Left cardiac atrium (tissue), 4 donors: ENCODE measurements at regions not wholly inside any gene's neighbourhood (a gene's known extent, or its start where the extent isn't known, plus 50 kb on each side); places are given as distances from the start of the nearest gene placed in this dataset.

Source experiments
- ATAC-seq, 2 donors: fragments of 200-7000 bp; cut with Tn5 transposase; one replicate each; pipeline ENCODE4 v1.9.1; 2020; ENCODE audit warnings: mild to moderate bottlenecking in 2 of 2, moderate library complexity in 2 of 2
- DNase-seq: peaks from one replicate; pipeline ENCODE4 v3.0.0-alpha.2; 2020
- intact Hi-C, 2 donors: fragments of 100-400 bp; cut with DNase I; formaldehyde crosslinking; loops; one replicate each; pipeline versions ENCODE4 v1.14.1 to v1.15.1; 2022 to 2023
- donor health status: DM: no; HTN: yes; CAD: no.
- donor health status: DM: no; HTN: yes; CAD: no; lungs with severe emphysema.
- donor health status: DM: yes; HTN: yes; CAD: no.
- donor health status: Dilated cardiomyopathy.

DNA sequence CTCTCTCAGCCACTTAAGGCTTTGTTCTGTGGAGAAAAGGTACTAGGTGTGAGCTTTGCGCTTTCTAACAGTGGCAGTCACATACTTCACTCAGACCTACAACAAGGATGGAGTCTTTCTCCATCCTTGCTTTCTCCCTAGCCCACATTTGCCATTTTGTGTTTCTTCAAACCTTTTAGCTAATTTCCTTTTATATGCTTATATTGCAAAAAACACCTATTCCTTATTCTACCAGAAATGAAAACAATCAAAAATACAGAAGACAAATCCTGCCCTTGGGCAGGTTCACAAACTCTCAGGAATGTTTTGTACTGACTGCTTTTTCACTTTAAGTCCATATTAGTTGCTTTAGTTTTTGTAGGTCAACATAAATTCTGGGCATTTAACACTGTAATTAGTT, 914.2 kb downstream of the SQOR start:
- intact Hi-C loops, result no loop called here
- DNase-seq, result no peak
- no peak for ATAC-seq

DNA sequence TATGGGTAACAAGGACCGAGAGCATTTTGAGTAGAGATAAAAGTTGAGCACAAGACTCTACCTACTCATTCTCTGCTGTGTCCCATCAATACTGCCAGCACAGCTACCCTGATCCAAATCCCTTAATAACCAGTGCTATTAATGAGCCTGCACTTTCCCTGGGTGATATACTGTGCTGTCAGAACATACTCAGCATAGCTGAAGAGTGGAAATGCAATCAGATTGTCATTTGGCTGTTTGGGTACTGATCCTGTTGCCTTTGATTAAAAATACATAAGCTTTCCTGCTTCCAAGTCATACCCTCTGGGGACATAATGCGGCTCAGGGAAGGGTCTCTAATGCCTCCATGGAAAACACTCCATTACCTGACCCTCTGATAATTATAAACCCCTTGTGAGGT, 917.5 kb downstream of the SQOR start:
- DNase-seq (no peak), ATAC-seq (no peak)
- intact Hi-C loops, result no loop called here

DNA sequence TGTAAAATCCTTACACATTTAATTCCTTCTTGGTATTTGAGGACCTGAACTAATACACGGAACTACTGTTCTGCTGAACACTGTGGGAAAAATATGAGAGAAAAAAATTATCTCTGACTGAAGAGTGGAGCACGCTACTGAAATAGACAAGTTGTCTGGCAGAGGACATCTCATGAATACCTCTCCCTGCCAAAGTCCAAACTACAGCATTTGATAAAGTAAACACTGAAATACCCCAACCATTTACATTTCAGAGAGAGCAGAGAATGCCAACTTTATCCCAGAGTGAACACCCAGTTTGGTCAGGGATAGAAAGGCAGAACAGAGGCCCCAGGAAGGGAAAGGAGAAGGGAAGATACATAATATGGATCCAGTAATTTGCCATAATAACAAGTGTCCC, 920.7 kb downstream of the SQOR start:
- DNase-seq (no peak), ATAC-seq (no peak)
- intact Hi-C loops, result no loop called here

DNA sequence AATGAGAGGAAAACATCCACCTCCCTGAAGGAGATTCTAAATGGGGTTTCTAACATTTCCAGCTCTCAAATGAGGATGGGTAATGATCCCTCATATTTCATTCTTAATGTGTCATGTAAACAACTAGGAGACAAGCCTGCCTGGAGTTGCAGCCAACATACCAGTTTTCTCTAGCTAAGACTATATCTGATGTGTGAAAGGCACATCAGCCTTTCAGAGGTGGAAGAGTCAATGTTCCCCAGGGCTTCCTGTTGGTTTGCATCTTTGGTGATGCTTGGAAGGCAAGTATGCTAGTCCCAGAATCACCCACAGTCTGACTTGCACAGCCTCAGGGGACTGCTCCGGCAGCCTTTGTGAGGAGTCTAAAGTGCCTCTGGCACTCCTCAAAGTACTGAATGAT, 921.2 kb downstream of the SQOR start:
- DNase-seq (no peak), ATAC-seq (no peak)
- intact Hi-C loops, result no loop called here

DNA sequence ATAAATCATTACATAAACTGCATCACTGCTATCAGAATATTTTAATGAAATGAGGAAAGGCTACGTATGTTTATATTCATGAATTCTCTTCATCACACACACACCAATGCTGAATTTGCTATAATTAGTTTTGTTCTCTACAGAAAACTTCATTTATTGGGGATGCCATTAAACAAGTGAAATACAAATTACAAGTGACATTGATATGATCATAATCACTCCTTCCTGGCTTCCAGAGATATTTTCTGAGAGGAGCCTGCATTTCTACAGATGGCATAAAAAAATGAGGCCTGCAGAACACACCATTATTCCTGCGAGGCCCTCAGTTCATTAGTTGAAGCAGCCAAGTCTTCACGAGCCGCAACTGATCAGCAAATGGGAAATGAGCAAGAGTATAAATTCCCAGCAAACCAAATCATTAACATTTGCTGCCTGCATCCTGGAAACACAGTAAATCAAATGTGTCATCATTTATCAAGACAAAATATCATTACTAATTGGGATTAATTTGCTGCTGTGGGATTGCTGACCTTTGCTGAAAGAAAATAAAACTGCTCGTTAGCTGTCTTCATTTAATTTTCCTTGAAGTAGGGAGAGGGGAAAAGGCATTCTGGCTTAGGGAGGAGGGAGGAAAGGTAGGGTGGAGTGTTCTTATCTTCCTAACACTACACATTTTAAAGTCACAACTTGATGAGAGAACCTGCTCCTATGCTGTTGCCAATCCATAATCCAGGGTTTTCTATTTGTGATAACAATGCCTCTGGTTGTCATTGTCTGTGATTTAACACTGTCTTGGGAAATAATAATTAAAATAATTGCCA, 921.9 kb downstream of the SQOR start:
- DNase-seq (no peak), ATAC-seq (no peak)
- intact Hi-C loops, result no loop called here

DNA sequence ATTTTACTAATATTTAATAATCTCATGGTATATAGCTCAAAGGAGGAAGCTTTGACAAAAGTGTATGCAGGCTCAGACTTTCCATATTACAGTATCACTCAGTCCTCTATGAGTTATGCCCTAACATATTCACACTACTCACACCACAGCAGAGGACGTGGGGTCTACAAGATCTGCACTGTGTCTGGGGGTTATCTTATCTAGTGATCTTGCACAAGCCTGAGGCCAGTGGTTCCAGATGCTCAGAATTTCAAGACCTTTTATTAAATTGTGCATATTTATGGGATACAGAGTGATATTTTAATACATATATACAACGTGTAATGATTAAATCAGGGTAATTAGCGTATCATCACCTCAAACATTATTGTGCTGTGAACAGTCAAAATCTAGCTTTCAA, 933.1 kb downstream of the SQOR start:
- DNase-seq, result no peak
- no peak for ATAC-seq
- intact Hi-C loops, result no loop called here

DNA sequence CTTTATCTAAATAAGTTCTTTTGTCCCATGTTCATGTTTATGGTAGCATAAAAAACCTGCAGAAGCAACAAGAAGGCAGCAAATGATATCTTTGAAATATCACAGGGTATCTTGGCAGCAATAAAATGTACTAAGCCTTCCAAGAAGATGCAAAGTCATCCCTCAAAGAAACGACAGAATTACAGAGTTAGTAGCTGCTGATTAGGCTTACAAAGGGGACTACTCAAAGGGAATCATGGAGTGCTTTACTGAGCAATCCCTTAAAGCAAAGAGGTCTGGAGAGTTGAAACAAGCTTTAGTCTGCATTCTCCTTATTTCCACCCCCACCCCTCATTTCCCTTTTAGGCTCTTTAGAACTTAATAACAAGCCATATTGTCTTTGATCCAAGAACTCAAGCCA, 935.0 kb downstream of the SQOR start:
- no peak for ATAC-seq
- no peak for DNase-seq
- intact Hi-C loops, result no loop called here

DNA sequence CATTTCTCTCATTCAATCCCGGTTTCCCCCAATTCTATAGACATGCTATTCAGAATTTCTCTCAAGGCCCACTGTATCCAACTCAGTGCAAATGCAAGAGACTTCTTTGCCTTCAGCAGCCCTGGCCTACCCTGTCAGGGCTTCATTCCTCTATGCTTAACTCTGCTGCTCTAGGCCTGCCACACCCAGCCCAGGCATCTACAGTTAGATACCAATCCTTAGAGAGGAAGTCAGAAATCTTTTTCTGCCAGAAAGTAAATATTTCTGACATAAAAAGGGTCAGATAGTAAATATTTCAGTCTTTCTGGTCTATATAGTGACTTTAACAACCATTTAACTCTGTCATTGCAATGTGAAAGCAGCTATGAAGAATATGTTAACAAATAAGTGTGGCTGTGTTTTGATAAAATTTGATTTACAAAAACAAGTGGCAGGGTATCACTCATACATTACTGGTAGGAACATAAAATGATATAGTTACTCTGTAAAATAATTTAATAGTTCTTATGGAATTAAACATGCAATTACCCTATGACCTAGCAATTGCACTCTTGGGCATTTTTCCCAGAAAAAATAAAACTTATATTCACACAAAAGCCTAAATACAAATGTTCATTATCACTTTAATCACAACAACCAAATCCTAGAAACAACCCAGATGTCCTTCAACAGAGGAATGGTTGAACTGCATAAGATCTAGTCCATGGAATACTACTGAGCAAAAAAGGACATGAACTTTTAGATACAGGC, 942.0 kb downstream of the SQOR start:
- ATAC-seq (peak in 1 of 2 donors; percentile 63), DNase-seq (no peak)
- intact Hi-C loops, result no loop called here

DNA sequence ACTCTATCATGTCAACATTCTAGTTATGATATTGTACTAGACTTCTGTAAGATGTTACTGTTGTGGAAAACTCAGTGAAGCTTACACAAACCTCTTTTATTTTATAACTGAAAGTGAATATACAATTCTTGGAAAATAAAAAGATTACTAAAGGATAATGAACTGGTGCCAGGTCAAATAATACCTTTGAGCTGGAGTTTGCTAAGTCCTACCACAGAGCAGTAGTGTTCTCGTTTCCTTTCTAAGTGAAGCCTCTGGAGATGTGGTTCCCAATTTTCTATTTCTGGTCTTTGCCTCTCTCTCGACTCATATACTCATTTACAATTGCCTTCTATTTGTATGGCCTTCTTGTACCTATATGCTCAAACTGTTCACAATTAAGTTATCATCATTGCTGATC, 942.9 kb downstream of the SQOR start:
- intact Hi-C loops, result no loop called here
- DNase-seq (no peak), ATAC-seq (no peak)

DNA sequence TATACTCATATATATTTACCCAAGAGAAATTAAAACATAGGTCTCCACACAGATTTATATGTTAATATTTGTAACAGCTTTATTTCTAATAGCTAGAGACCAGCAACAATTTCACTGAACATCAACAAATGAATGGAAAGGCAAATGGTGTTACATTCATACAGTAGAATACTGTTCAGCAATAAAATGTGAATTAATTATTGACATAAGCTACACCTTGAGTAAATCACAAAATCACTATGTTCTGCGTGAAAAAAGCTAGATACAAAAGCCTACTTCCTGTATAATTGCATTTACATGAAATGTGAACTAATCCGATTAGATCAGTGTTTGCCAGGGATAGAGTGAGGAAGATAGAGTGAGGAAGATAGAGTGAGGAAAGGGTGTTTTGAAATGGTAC, 945.7 kb downstream of the SQOR start:
- ATAC-seq (no peak), DNase-seq (no peak)
- intact Hi-C loops, result no loop called here

DNA sequence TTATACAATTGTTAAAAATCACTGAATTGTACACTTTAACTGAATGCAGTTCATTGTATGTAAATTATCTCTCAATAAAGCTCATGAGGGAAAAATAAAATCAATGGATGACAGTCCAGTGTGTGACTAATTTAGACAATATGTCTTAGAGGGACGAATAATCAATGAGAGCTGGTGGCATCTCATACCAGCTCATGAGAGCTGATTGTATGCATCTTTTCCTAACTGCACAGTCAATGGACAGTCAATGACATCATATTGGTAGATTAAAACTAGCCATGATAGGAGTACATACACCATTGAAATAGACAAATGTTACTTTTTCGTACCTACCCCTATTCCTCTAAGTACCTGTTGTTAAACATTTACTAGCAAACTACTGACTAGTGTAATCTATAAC, 946.1 kb downstream of the SQOR start:
- ATAC-seq, result no peak
- intact Hi-C loops, result no loop called here
- no peak for DNase-seq

DNA sequence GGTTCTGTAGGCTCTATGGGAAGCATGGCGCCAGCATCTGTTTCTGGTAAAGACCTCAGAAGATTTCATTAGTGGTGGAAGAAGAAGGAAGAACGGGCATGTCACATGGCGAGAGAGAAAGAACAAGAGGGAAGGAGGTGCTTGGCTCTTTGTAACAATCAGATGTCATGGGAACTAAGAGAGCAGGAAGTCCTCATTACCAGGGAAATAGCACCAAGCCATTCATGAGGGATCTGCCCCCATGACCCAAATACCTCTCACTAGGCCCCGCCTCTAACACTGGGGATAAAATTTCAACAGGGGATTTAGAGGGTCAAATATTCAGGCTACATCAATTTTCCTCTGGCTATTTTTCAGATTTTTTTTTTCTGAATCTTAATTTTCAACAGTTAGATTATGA, 954.3 kb downstream of the SQOR start:
- ATAC-seq (no peak), DNase-seq (no peak)
- intact Hi-C loops, result no loop called here

DNA sequence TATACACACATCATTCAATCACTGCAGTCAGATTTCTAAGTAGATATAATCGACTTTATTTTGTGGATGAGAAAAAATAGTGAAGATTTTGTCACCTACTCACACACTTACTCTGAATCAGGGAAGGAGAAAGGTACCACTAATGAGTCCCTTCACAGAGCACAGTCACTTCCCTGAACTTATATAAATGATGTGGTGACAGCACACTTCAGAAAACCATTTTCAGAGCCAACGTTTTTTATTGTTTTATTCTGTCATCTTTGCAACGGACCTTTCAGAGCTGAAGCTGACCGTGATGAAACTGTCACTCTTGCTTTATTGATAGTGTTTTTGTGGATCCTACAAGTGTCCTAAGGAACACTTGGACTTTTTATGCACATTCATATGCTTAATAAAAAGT, 956.6 kb downstream of the SQOR start:
- ATAC-seq, result no peak
- no peak for DNase-seq
- intact Hi-C loops, result no loop called here

DNA sequence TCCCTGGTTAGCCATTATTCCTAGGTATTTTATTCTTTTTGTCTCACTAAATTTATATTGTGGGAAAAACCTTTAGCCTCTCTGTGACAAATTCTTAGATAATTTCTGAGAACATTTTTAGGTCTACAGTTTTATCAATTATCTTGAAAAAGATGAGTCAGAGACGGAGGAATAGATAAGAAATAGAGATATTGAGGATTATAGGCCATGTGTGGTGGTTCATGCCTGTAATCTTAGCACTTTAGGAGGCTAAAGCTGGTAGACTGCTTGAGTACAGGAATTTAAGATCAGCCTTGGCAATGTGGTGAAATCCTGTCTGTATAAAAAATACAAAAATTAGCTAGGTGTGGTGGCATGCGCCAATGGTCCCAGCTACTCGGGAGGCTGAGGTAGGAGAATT, 960.2 kb downstream of the SQOR start:
- intact Hi-C loops, result no loop called here
- DNase-seq (no peak), ATAC-seq (no peak)

DNA sequence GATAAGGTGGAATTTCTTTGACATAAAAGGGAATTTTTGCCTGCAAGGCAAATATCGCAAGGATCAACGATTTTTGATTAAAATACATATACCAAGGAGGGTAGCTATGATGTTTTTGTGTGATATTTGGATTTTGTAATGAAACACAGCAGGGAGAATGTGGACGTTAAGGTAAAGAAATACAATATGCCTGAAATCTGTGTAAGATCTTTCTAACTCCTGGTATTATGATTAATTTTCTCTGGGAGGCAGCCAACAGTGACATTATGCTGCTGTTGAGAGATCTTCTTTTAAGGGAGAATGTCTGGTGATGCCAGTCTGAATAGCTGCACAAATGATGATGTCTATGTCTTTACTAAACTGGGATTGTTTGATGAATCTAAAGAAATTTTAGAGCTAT, 972.2 kb downstream of the SQOR start:
- no peak for ATAC-seq
- intact Hi-C loops, result no loop called here
- DNase-seq, result no peak

DNA sequence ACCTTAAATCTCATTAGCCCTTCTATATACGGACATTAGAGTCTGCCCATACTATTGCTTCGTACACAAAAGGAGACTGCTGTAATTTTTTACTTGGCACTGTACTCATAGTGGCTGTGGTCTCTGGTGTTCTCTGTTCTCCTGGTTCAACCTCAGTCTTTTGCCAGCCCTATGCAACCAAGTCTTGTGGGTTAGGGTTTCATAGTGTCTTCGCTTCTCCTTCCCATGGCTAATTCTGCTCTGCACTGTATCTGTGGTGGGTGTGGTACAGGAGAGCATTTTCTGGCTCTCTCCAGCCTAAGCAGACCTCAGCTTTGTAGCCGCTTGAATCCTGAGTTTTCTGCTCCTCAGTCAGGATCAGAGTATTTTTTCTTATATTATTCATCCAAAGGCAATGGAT, 981.2 kb downstream of the SQOR start:
- intact Hi-C loops, result no loop called here
- ATAC-seq, result no peak
- DNase-seq, result no peak

DNA sequence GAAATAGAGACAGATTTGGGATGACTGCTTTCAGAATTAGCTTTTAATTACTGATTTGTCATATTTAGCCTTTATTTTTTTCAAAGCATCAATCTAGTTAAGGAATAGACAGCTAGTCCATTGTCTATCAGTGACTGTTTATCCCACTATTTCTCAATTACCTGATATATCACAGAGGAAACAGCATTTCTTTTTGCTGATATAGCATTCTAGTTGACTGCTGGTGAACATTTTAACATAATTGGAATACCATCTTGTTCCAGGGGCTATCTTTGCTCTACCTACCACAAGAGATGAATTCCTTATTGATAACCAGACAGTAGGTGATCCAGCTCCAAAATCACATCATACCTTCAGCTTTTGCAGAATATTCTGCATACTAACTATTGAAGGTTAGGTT, 982.7 kb downstream of the SQOR start:
- ATAC-seq (no peak), DNase-seq (no peak)
- intact Hi-C loops, result no loop called here

DNA sequence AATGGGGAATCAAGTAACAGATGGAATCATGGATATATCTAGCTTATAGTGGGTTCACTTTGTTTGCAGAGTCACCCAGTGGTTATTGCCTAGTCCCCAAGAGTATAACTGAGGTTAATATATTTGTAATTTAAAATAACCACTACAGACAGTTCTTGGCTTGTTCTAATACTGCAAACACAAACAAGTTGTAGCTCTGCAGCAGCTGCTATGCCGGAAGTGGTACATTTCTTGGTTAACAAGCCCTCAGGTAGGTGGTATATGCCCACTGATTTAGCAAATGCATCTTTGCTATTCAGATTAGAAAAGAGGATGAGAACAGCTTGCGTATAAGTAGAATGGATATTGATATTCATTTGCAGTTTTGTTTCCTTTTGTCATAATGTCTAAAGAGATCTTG, 984.2 kb downstream of the SQOR start:
- intact Hi-C loops, result no loop called here
- DNase-seq (no peak), ATAC-seq (no peak)

DNA sequence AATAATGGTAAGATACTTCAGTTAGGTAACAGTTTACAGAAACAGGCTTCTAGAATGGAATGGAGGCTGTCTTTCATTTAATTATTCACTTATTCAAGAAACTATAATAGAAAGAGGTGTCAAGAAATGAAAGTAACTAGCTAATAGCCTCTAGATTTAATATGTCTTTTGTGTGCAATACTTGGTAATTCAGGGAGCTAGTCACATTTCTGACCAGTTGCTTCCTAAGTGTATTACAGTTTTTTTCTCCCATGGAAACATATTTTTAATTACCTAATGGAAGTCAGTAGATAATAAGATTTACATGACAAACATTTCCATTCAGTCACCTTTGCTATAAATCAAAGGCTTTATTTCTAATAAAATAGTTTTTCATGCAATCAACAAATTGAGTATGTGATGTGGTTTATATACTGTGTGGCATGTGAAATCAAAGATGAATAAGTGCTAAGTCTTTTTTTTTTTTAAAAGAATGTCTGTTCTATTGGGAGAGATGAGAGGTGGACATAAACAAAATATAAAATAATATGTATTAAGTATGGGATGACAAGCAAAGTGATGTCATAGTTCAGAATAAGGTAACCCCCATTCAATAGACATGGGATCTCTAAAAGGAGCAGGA, 985.7 kb downstream of the SQOR start:
- intact Hi-C loops, result no loop called here
- no peak for ATAC-seq
- no peak for DNase-seq

DNA sequence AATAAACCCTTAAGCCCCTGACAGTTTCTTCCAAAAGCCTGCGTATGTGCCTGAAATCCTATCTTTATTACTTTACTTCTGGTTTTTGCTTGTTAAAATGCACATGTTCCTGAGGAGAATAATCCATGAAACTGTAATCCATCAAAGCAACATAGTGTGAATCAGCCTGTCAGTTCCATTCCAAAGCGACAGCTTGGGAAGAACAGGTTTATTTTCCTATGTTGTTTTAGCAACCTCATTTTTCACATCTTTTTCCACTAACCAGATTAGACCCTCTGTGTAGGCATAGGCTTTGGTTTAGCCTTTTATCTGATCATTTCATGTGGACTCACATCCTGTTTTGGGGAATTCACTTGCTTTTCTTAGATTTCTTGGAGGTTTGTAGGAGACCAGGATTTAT, 988.0 kb downstream of the SQOR start:
- no peak for DNase-seq
- intact Hi-C loops, result no loop called here
- ATAC-seq, result no peak

DNA sequence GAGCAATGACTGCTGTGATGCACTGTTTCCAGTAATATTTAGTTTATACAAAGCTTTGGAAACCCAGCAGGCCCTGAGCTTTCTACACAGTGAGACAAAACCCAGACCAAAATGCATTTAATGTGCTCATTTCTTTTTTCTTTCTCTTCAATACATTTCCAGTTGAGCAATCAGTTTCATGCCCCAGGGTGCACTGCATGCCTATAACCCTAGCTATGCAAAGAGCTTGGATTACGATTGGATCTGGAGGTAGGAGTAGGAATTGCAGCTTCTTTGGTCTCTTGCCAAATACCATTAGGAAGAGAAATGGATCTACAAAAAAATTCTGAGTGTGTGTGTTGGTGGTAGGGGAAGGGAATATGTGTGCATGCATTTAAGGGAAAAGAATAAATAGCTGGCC, 1001.4 kb downstream of the SQOR start:
- DNase-seq (no peak), ATAC-seq (no peak)
- intact Hi-C loops, result no loop called here
